Neural cell (in vitro differentiated cells): ENCODE measurements at regions not wholly inside any gene's neighbourhood (a gene's known extent, or its start where the extent isn't known, plus 50 kb on each side); places are given as distances from the start of the nearest gene placed in this dataset.

Experiments used
- H2AFZ ChIP-seq: fragments of 200-600, 300-800 bp; sonication (generic), shearing (Covaris generic); 2 replicates; pipeline ENCODE4 v1.6.0; 2014; ENCODE audit warnings: low read depth, mild to moderate bottlenecking, antibody characterized with exemption, low read length, moderate library complexity
- H3F3A ChIP-seq: fragments of 200-600 bp; shearing (Covaris generic); 2 replicates; pipeline ENCODE4 v1.6.1; 2016; ENCODE audit warnings: mild to moderate bottlenecking, moderate library complexity, mixed read lengths, antibody characterized with exemption, low read length; ENCODE audit not compliant: insufficient read depth, poor library complexity, severe bottlenecking
- H3K27ac ChIP-seq: fragments of 200-600, 300-800 bp; sonication (generic), shearing (Covaris generic); 2 replicates; pipeline ENCODE4 v1.5.1; 2014; ENCODE audit warnings: mild to moderate bottlenecking, low read length, moderate library complexity
- H3K27me3 ChIP-seq: fragments of 300-800, 200-600 bp; sonication (generic), shearing (Covaris generic); 2 replicates; pipeline ENCODE4 v1.6.0; 2014; ENCODE audit warnings: mild to moderate bottlenecking, low read depth, low read length, moderate library complexity; ENCODE audit not compliant: insufficient read depth
- H3K36me3 ChIP-seq: fragments of 300-800, 200-600 bp; sonication (generic), shearing (Covaris generic); 2 replicates; pipeline ENCODE4 v1.5.1; 2014; ENCODE audit warnings: mild to moderate bottlenecking, antibody characterized with exemption, low read length, moderate library complexity; ENCODE audit not compliant: insufficient read depth
- H3K4me2 ChIP-seq: fragments of 300-800, 200-600 bp; sonication (generic), shearing (Covaris generic); 2 replicates; pipeline ENCODE4 v1.6.0; 2014; ENCODE audit warnings: mild to moderate bottlenecking, low read length
- H3K4me3 ChIP-seq: fragments of 300-800, 200-600 bp; sonication (generic), shearing (Covaris generic); 2 replicates; pipeline ENCODE4 v1.5.1; 2014; ENCODE audit warnings: mild to moderate bottlenecking, low read length, moderate library complexity
- H3K79me2 ChIP-seq: fragments of 200-600 bp; shearing (Covaris generic); replicated peaks from 2 replicates; pipeline ENCODE4 v1.6.0; 2014; ENCODE audit warnings: mild to moderate bottlenecking, low read length, moderate library complexity; ENCODE audit not compliant: insufficient read depth
- H3K9ac ChIP-seq: fragments of 300-800, 200-600 bp; sonication (generic), shearing (Covaris generic); 2 replicates; pipeline ENCODE4 v1.6.1; 2016; ENCODE audit warnings: mild to moderate bottlenecking, low read length, mixed read lengths
- H3K9me2 ChIP-seq: fragments of 200-600 bp; shearing (Covaris generic); 2 replicates; pipeline ENCODE4 v1.6.1; 2016; ENCODE audit warnings: mild to moderate bottlenecking, low read length, mixed read lengths; ENCODE audit not compliant: insufficient read depth
- H3K9me3 ChIP-seq: fragments of 200-600, 300-800 bp; sonication (generic), shearing (Covaris generic); 2 replicates; pipeline ENCODE4 v1.6.1; 2016; ENCODE audit warnings: mild to moderate bottlenecking, mixed run types, low read length, moderate library complexity, mixed read lengths
- H4K20me1 ChIP-seq: fragments of 200-600 bp; shearing (Covaris generic); 2 replicates; pipeline ENCODE4 v1.6.1; 2016; ENCODE audit warnings: mild to moderate bottlenecking, mixed run types; ENCODE audit not compliant: insufficient read depth
- CTCF ChIP-seq: fragments of 450-650 bp; IDR thresholded peaks from 2 replicates; pipeline ENCODE4 v1.5.1; 2014; ENCODE audit warnings: antibody characterized with exemption, mild to moderate bottlenecking, moderate library complexity; ENCODE audit not compliant: poor library complexity, severe bottlenecking
- EP300 ChIP-seq: fragments of 450-650 bp; conservative IDR thresholded peaks from 2 replicates; pipeline ENCODE4 v1.6.1; 2014; ENCODE audit warnings: antibody characterized with exemption, mild to moderate bottlenecking, moderate library complexity; ENCODE audit not compliant: poor library complexity, severe bottlenecking
- EZH2 ChIP-seq: fragments of 200-600, 300-800 bp; shearing (Covaris generic), sonication (generic); IDR thresholded peaks from 2 replicates; pipeline ENCODE4 v1.6.1; 2014; ENCODE audit warnings: antibody characterized with exemption, low read length, borderline replicate concordance, mild to moderate bottlenecking; ENCODE audit not compliant: insufficient read depth, poor library complexity, severe bottlenecking
- MXI1 ChIP-seq: fragments of 450-650 bp; conservative IDR thresholded peaks from 2 replicates; pipeline ENCODE4 v1.6.1; 2014; ENCODE audit warnings: antibody characterized with exemption, mild to moderate bottlenecking; ENCODE audit not compliant: poor library complexity, severe bottlenecking
- POLR2AphosphoS5 ChIP-seq: IDR thresholded peaks from 2 replicates; pipeline ENCODE4 v1.6.1; 2012
- RAD21 ChIP-seq: fragments of 450-650 bp; conservative IDR thresholded peaks from 2 replicates; pipeline ENCODE4 v1.6.1; 2014; ENCODE audit warnings: antibody characterized with exemption, mild to moderate bottlenecking, moderate library complexity
- REST ChIP-seq: IDR thresholded peaks from 2 replicates; pipeline ENCODE4 v1.6.1; 2012; ENCODE audit warnings: borderline replicate concordance
- SMC3 ChIP-seq: fragments of 450-650 bp; conservative IDR thresholded peaks from 2 replicates; pipeline ENCODE4 v1.6.1; 2014; ENCODE audit warnings: antibody characterized with exemption, mild to moderate bottlenecking, moderate library complexity; ENCODE audit not compliant: poor library complexity
- TAF1 ChIP-seq: IDR thresholded peaks from 2 replicates; pipeline ENCODE4 v1.6.1; 2012; ENCODE audit warnings: low read depth

GRCh38 chr5:15124871-15125568 lies 253.4 kb upstream of the ANKH start:
- no peaks in the 10 kb centered on the region for H3K36me3 ChIP-seq
- H3K9ac ChIP-seq = no peak overlapping the region
- TF ChIP-seq CTCF (no peak), EP300 (no peak), TAF1 (no peak), EZH2 (no peak), MXI1 (no peak), REST (no peak), POLR2AphosphoS5 (no peak), SMC3 (no peak), RAD21 (no peak)
- no peaks in the 10 kb centered on the region for H3F3A ChIP-seq
- no peaks in the 10 kb centered on the region for H4K20me1 ChIP-seq
- H3K9me3 ChIP-seq = no peaks in the 10 kb centered on the region
- no peaks in the 10 kb centered on the region for H3K9me2 ChIP-seq
- H3K79me2 ChIP-seq = no peaks in the 10 kb centered on the region
- H3K27me3 ChIP-seq = no peaks in the 10 kb centered on the region
- H3K4me2 ChIP-seq = no peak overlapping the region
- H3K27ac ChIP-seq = no peak overlapping the region
- H3K4me3 ChIP-seq = no peak overlapping the region
- H2AFZ ChIP-seq = no peak overlapping the region

GRCh38 chr5:15124461-15124860 lies 252.9 kb upstream of the ANKH start:
- H2AFZ ChIP-seq = no peak overlapping the region
- no peak overlapping the region for H3K27ac ChIP-seq
- no peaks in the 10 kb centered on the region for H3F3A ChIP-seq
- no peaks in the 10 kb centered on the region for H3K36me3 ChIP-seq
- no peak overlapping the region for H3K4me3 ChIP-seq
- no peaks in the 10 kb centered on the region for H3K9me3 ChIP-seq
- no peaks in the 10 kb centered on the region for H3K79me2 ChIP-seq
- H3K4me2 ChIP-seq = no peak overlapping the region
- no peak overlapping the region for H3K9ac ChIP-seq
- no peaks in the 10 kb centered on the region for H3K9me2 ChIP-seq
- no peak for TF ChIP-seq REST
- TF ChIP-seq SMC3 = no peak
- TF ChIP-seq CTCF = no peak
- no peak for TF ChIP-seq POLR2AphosphoS5
- TF ChIP-seq EP300 = no peak
- TF ChIP-seq EZH2 = no peak
- TF ChIP-seq RAD21 = no peak
- H3K27me3 ChIP-seq = no peaks in the 10 kb centered on the region
- H4K20me1 ChIP-seq = no peaks in the 10 kb centered on the region
